Thyroid gland (tissue), 4 donors: ENCODE measurements at regions not wholly inside any gene's neighbourhood (a gene's known extent, or its start where the extent isn't known, plus 50 kb on each side); places are given as distances from the start of the nearest gene placed in this dataset.

Source experiments
- POLR2A ChIP-seq, 2 donors: fragments of 450-650 bp; IDR thresholded peaks; one replicate each; pipeline ENCODE4 v1.6.1; 2017; ENCODE audit warnings: antibody characterized with exemption in 2 of 2, mild to moderate bottlenecking in 2 of 2, moderate library complexity in 1 of 2
- TF ChIP-seq, protein P1 (sequence below), 6 experiments: fragments of 200-600 bp in 3 of 6; fragments of 450-650 bp in 3 of 6; sonication (generic) in 3 of 6; IDR thresholded peaks; one replicate each; pipeline ENCODE4 v1.5.1; 2016 to 2019; ENCODE audit warnings: antibody characterized with exemption in 6 of 6, mild to moderate bottlenecking in 2 of 6, inconsistent platforms in 1 of 6, moderate library complexity in 1 of 6

DNA sequence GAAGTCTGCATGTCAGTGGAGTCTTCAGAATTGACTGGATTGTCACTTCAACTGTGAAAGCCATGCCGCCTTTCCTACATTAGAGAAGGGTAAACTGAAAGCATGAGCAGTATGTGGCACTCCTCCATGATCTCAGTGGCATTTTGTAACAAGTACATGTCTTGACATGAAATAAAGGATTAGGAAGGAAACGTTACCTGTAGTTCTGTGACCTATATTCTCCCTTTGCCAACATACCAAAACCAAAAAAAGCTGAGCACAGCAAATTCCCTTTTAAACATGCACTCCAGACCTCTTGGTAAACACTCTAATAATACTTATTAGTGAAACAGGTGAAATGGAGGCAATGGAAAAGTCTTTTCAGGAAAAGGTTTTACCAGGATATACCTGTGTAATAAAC, 344.2 kb downstream of the GRIA2 start:
- TF ChIP-seq, protein P1, sequence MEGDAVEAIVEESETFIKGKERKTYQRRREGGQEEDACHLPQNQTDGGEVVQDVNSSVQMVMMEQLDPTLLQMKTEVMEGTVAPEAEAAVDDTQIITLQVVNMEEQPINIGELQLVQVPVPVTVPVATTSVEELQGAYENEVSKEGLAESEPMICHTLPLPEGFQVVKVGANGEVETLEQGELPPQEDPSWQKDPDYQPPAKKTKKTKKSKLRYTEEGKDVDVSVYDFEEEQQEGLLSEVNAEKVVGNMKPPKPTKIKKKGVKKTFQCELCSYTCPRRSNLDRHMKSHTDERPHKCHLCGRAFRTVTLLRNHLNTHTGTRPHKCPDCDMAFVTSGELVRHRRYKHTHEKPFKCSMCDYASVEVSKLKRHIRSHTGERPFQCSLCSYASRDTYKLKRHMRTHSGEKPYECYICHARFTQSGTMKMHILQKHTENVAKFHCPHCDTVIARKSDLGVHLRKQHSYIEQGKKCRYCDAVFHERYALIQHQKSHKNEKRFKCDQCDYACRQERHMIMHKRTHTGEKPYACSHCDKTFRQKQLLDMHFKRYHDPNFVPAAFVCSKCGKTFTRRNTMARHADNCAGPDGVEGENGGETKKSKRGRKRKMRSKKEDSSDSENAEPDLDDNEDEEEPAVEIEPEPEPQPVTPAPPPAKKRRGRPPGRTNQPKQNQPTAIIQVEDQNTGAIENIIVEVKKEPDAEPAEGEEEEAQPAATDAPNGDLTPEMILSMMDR (IDR thresholded peaks at IDR 0.05), result no peak
- TF ChIP-seq POLR2A (IDR thresholded peaks at IDR 0.05), result no peak
